ENCODE measurements at regions not wholly inside any gene's neighbourhood (a gene's known extent, or its start where the extent isn't known, plus 50 kb on each side); places are given as distances from the start of the nearest gene placed in this dataset.
A peak's percentile ranks its signal among the peaks of the same experiment; 100 is the strongest.

DNA sequence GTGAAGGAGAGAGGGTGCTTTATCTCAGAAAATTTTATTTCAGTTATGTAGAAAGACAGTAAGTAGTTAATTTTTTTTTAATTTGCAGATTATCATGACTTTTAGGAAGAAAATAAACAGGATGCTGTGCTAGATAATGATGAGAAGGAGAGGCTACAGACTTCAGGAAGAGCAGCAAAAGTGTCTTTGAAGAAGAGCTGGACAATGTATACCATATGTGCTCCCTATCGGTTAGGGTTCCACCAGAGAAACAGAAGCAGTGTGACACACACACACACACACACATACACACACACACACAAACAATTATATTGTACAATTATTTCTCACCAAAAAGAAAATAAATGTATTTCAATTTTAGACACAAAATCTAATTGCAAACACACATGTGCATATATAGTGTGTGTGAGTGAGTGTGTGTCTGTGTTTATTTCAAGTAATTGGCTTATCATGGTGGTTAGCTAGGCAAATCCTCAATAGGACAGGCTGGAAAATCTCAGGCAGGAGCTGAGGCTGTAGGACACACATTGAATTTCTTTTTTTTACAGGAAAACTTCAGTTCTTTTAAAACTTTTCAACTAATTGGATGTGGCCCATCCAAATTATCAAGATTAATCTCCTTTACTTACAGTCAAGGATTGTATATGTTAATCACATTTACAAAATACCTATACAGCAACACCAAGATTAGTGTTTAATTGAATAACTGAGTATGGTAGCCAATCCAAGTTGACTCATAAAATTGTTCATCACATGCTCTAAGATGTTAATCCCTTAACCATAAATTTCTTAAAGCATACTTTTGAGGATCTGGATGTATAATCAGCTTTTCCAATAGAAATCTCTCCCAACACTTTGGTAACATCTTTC is 235.8 kb upstream of the DCN start:
- no peaks in the 10 kb centered on the region for H3K27me3 ChIP-seq
- H3K4me3 ChIP-seq = no peak overlapping the region
- no peak for DNase-seq
- no peaks in the 10 kb centered on the region for H3K9me3 ChIP-seq
- H3K36me3 ChIP-seq = no peaks in the 10 kb centered on the region

DNA sequence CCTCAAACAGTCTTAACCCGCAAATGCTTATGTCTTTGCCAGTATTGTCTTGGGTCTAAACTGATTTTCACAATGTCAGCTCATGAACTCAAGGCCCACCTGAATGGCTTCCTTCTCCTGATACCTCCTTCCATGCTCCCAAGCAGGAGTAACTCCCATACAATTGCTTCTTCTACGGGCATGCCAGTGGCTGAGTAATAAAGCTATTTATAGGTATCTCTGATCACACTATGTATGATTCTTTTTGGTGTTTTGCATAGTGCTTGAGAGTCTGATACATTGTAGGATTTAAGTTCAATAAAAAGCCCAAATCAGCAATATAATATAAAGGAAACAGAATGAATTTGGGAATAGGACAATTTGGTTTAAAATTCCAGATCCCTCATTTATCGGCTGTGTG is 235.0 kb upstream of the DCN start:
- H3K9me3 ChIP-seq = no peaks in the 10 kb centered on the region
- no peaks in the 10 kb centered on the region for H3K27me3 ChIP-seq
- DNase-seq = no peak
- H3K36me3 ChIP-seq = no peaks in the 10 kb centered on the region
- H3K4me3 ChIP-seq = no peak overlapping the region

DNA sequence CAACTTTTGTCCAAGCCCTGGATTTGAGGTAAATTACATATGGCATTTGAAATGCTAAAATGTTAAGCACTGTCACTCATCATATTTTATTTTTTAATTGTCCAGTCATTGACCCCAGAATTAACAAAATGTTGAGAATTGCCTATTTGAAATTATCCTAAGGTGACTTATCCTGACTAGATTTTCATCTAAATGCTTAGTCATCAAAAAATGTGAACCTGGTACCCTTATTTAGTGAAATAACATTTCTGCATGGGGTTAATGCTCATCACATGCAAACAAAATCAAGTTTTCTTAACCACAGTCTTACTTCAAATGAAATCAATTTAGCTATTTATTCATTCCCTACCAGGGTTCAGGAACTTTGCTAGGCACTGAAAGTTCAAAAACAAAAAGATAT is 232.0 kb upstream of the DCN start:
- DNase-seq = no peak
- no peaks in the 10 kb centered on the region for H3K27me3 ChIP-seq
- H3K4me3 ChIP-seq = no peak overlapping the region
- no peaks in the 10 kb centered on the region for H3K36me3 ChIP-seq
- no peaks in the 10 kb centered on the region for H3K9me3 ChIP-seq

DNA sequence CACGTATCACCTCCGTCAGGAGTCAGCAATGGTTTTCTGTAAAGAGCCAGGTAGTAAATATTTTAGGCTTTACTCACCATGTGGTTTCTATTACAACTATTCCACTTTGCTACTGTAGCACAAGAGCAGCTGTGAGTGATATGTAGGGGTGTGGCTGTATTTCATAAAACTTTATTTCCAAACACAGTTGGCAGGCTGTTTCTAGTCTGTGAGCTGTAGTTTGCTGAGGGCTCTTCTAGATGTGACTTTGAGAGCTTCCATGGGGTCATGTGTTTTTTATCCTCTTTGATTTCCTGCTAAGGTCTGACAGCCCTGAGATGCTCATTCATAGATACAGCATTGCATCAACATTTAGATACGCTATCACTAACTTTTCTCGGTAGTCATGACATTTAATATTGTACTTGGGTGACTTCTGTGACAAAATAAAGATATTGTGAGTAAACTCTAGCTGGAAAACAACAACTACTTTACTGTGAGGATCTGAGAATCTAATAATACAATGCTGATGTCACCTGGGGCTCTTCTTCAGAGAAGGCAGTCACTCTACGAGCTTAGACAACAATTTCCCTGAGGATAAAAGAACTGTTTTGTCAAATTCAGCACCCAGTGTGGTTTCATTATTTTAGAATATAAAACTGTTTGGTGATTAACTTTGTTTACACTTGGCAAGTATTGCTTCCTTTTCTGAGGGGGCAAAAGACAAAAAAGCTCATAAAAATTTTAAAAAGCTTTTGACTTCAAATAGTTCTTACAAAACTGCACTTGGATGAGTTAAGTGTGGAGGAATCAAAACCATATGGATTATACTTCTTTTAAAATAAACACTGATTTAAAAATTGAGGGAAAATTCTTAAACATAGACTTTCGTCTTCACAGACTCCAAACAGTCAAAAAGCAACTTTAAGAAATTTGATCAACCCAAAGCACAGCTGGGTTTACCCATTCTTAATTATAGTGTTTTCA is 231.2 kb upstream of the DCN start:
- Histone ChIP-seq H3K9me3 (no peaks in the 10 kb centered on the region), H3K4me3 (no peak overlapping the region), H3K36me3 (no peaks in the 10 kb centered on the region), H3K27me3 (no peaks in the 10 kb centered on the region)
- DNase-seq = peak; percentile 11

DNA sequence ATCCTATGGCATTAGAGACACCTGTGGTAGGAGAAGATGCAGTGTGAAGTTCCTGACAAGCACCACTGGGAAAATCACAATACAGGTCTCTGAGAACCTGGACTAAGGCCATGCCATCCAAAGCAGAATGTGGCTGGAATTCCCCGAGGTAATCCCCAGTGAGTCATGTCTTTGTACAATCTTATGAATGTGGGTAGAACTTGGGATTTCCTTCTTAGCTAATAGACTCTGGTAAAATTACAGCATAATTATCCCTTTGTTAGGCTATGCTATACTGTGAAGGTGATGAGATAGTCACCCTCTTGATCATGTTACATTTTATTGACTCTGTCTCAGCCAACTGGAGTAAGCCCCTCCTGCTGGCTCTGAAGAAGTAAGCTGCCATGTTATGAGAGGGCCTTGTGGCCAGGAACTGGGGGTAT is 224.3 kb upstream of the DCN start:
- Histone ChIP-seq H3K36me3 (no peaks in the 10 kb centered on the region), H3K4me3 (no peak overlapping the region), H3K27me3 (no peaks in the 10 kb centered on the region), H3K9me3 (no peaks in the 10 kb centered on the region)
- DNase-seq = peak; percentile 34

DNA sequence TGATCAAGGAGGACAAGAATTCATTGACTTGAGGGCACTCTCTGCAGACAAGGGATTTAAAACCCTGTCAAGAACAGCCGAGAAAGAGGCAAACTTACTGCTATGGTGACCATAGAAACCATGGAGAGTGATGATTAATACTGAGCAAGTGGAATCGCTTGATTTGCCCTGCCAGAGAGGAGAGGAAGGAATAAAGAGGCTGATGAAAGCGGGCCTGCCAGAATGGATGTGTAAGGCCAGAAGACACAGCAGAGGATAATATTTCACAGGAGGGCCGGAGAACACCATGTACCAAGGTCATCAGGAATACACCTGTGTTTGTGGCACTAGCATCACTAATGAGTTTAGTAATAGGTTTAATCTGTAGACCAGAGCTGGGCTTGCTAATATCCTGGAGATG is 221.8 kb upstream of the DCN start:
- no peaks in the 10 kb centered on the region for H3K36me3 ChIP-seq
- no peaks in the 10 kb centered on the region for H3K9me3 ChIP-seq
- H3K27me3 ChIP-seq = no peaks in the 10 kb centered on the region
- H3K4me3 ChIP-seq = no peak overlapping the region
- no peak for DNase-seq

DNA sequence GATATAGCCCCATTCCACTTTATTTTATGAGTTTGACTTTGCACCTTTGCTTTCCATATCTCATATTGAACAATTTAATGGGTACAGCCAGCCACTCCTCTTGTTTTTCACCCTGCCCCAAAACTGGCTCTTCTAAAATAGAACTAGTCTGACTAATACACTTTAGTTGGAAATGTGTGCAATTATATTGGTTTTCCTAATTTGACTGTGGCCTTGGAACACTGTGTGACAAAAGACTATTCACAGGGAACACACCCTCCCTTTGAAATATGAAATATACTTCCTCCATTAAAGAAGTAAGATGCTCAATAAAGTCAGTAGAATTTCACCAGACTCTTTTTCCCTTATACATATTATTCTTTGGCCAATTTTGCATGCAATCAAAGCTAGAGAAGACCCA is 218.6 kb upstream of the DCN start:
- no peaks in the 10 kb centered on the region for H3K27me3 ChIP-seq
- no peaks in the 10 kb centered on the region for H3K9me3 ChIP-seq
- H3K36me3 ChIP-seq = no peaks in the 10 kb centered on the region
- no peak overlapping the region for H3K4me3 ChIP-seq
- no peak for DNase-seq

DNA sequence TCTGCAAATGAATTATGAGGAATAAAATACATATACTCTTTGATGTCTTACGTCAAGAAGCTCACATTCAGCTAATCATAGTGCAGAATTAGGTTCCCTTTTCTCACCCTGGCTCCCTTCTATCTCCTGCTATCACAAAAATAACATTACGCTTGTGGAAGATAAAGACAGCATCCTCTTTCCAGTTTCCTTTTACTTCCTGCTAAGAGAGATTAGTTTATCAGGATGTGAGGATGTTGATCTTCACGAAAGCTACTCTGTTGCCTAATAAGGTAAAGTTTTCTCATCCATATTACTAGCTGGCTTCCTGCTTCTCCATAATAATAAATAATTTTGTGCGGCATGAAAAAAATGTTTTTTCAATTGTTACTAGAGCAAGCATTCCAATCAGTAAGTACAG is 217.7 kb upstream of the DCN start:
- H3K27me3 ChIP-seq = no peaks in the 10 kb centered on the region
- H3K36me3 ChIP-seq = no peaks in the 10 kb centered on the region
- no peaks in the 10 kb centered on the region for H3K9me3 ChIP-seq
- DNase-seq = no peak
- no peak overlapping the region for H3K4me3 ChIP-seq

DNA sequence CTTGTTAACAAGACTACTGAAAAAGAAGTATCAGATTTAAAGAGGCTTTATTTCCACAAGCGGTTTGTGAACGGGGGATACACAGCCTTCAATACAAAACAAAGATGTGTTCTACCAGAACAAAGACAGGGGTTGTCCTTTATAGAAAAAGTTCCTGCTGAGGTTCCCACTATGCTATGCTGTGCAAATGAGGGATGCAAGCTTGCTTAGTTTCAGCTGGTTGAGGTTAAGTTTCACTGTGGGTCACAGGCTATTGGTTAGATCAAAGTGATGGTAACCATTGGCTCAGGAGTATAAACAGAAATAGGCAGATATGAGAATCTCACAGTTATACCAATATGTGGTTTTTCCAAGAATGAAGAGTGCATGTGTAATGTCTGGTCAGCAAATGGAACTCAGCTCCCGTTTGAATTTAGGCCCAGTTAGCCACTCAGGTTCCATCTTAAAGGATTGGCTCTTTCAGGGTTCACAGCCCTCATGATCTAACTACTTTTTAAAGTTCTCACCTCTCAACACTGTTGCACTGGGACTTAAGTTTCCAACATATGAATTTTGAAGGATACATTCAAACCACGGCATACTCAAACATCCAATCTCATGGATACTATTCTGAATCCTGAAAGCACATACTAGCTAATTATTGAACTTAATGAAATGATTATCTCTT is 215.4 kb upstream of the DCN start:
- Histone ChIP-seq H3K36me3 (no peaks in the 10 kb centered on the region), H3K4me3 (no peak overlapping the region), H3K27me3 (no peaks in the 10 kb centered on the region), H3K9me3 (no peaks in the 10 kb centered on the region)
- no peak for DNase-seq

DNA sequence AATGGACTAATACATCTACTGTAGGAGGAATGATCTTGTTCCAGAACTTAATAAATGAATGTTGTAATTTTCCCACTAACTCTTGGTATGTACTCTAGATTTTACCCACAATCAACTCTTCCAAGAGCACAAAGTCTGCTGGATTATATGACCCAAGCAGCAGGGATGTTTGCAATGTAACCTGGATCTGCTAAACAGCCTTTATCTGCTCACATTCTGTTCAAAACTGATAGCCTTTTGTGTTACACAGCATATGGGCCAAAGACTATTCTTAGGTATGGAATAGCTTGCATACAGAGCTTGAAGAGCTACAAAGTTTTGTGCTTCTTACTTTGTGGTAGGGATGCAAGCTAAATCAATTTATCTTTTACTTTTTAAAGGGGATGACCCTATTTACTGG is 213.7 kb upstream of the DCN start:
- Histone ChIP-seq H3K36me3 (no peaks in the 10 kb centered on the region), H3K27me3 (no peaks in the 10 kb centered on the region), H3K9me3 (no peaks in the 10 kb centered on the region; the same call in 1 of the 2 replicates), H3K4me3 (no peak overlapping the region)
- no peak for DNase-seq

DNA sequence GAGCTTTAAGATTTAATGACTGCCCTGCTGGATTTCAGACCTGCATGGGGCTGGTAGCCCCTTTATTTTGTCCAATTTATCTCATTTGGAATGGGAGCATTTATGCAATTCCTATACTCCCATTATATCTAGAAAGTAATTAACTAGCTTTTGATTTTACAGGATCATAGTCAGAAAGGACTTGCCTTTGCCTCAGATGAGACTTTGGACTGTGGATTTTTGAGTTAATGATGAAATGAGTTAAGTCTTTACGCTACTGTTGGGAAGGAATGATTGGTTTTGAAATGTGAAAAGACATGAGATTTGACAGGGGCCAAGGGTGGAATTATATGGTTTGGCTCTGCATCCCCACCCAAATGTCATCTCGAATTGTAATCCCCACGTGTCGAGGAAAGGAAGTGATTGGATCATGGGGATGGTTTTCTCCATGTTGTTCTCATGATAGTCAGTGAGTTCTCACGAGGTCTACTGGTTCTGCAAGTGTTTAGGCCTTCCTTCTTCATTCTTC is 213.1 kb upstream of the DCN start:
- no peaks in the 10 kb centered on the region for H3K36me3 ChIP-seq
- H3K27me3 ChIP-seq = no peaks in the 10 kb centered on the region
- no peak for DNase-seq
- H3K9me3 ChIP-seq = no peaks in the 10 kb centered on the region; the same call in 1 of the 2 replicates
- H3K4me3 ChIP-seq = no peak overlapping the region

DNA sequence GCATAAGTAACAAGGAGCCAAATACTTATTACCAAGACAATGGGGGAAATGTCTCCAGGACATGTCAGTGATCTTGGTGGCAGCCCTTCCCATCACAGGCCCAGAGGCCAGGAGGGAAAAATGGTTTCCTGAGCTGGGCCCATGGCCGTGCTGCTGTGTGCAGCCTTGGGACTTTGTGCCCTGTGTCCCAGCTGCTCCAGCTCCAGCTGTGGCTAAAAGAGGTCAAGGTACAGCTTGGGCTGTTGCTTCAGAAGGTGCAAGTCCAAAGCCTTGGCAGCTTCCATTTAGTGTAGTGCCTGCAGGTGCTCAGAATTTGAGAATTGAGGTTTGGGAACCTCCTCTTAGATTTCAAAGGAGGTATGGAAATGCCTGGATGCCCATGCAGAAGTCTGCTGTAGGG is 212.3 kb upstream of the DCN start:
- no peaks in the 10 kb centered on the region; the same call in 1 of the 2 replicates for H3K9me3 ChIP-seq
- DNase-seq = no peak

DNA sequence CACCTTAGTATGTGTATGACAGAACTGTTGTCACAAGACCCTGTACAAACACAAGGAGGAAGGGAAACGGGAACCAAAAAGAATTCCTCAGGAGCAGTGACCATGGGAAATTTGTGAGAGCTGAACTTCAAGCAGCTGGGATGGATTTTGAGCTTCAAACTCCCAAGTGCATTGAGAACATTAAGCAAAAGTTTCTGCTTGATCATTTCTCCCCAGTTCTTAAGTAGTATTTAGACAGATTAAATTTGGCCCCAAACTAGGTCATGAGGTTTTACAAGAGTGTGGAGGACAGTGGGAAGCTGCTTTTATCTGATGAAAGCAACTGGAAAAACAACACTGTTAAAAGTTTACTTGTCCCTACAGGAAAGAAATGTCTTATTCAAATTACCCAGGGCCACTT is 206.0 kb upstream of the DCN start:
- H3K9me3 ChIP-seq = no peaks in the 10 kb centered on the region; the same call in 1 of the 2 replicates
- peaks cover 4% of the 10 kb centered on the region; the same call in 1 of the 2 replicates for H3K27me3 ChIP-seq
- no peak for DNase-seq
- H3K36me3 ChIP-seq = no peaks in the 10 kb centered on the region
- H3K4me3 ChIP-seq = no peak overlapping the region

More for the DNA sequence above, 212.3 kb upstream of the DCN start:
- Histone ChIP-seq H3K4me3 (no peak overlapping the region), H3K27me3 (no peaks in the 10 kb centered on the region), H3K36me3 (no peaks in the 10 kb centered on the region)

DNA sequence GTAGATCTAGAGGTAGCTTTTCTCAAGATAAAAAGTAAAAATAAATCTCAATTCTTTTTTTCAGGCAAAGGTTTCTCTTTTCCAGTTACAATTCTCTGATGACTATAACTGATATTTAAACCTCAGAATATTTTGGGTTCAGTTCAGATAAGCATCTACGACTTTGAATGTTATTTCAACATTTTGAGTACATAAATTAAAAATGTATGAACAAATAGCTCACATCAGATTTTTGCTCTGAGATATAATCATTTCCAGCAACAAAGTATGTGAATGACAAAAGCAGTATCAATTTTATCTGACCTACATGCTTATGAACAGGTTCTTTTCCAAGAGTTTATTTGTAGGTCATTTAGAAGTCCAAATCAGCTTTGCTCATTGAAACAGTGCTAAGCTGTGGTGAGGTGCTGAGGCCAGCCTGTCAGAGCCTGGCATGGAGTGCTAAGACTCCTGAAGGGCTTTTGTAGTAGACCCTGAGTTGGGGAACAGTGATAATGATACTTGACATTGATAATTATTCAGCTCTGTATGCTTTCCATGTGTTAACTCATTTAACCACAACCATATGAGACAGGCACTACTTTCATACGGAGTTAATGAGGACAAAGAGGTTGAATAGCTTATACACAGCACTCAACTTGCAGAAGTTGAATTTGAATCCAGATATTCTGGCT is 205.0 kb upstream of the DCN start:
- Histone ChIP-seq H3K9me3 (no peaks in the 10 kb centered on the region; the same call in 1 of the 2 replicates), H3K27me3 (peaks cover 4% of the 10 kb centered on the region; the same call in 1 of the 2 replicates), H3K36me3 (no peaks in the 10 kb centered on the region), H3K4me3 (no peak overlapping the region)
- no peak for DNase-seq

DNA sequence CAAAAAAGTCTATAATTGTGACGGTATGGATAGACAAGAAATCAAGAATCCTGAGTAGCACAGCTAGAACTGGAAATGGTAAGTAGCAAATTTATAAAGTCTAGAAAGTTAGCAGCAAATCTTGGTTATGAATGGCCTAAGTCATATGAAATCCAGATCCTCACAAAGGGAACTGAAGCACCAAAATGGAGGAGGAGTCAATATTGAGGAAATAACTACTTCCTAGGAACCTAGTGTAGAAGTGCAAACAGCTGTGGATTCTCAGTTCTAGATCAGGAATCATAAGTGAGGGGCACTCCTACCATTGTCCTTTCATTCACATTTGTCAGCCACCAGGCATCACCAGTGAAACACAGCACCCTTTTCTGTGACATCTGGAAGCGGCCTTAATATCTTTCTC is 202.2 kb upstream of the DCN start:
- H3K4me3 ChIP-seq = no peak overlapping the region
- H3K27me3 ChIP-seq = peaks cover 4% of the 10 kb centered on the region; the same call in 1 of the 2 replicates
- no peaks in the 10 kb centered on the region for H3K9me3 ChIP-seq
- DNase-seq = no peak
- H3K36me3 ChIP-seq = no peaks in the 10 kb centered on the region

DNA sequence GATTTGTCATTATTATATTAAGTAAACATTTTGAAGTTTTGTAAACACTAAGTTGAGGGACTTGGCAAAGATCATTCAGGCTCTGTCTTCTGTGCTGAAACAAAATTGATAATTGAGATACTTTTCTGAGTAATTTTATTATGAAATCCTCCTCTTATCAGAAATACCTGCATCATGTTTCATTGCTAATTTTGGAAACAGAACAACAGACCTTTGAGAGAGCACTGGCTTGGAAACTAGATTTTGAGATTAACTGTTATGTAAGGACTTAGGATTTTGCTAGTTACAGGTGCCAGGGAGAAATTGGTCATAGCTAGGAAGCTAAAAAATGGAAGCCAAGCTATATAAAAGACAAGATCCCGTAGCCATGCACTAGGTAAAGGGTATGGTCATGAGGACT is 201.7 kb upstream of the DCN start:
- no peak overlapping the region for H3K4me3 ChIP-seq
- no peaks in the 10 kb centered on the region for H3K36me3 ChIP-seq
- H3K9me3 ChIP-seq = no peaks in the 10 kb centered on the region
- no peak for DNase-seq
- H3K27me3 ChIP-seq = peaks cover 4% of the 10 kb centered on the region; the same call in 1 of the 2 replicates

All from MG63 (cell line).